CD4-positive, alpha-beta T cell treated with Interleukin-17A for 4 hours (primary cell): ENCODE measurements at regions not wholly inside any gene's neighbourhood (a gene's known extent, or its start where the extent isn't known, plus 50 kb on each side); places are given as distances from the start of the nearest gene placed in this dataset.
"Not testable (repeated sequence)": the region's sequence is repeated elsewhere in the genome, so short reads cannot be mapped to it uniquely, and the experiment has no call there.

ENCODE experiments used
- DNase-seq: peaks from one replicate; pipeline ENCODE4 v3.0.0-alpha.2; 2020; ENCODE audit warnings: mixed read lengths

DNA sequence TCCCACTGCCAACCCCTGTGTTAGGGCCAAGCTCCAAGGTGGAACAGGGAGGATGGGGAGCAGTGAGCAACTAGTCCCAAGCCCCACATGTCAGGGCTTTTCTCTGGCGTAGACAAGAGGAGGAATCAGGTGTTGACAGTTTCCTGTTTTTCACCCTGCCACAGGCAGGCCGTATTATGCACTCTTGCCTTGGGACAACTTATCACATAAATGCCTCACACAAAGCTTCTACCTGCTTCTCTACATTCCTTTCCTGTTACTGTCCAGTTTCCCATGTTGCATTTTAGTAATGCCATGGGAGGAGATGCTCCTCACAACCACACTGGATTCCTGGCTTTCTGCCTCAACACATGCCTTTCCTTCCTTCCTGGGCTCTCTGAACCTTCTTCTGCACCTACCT lies 381.2 kb upstream of the ATP11B start:
- DNase-seq: no peak

DNA sequence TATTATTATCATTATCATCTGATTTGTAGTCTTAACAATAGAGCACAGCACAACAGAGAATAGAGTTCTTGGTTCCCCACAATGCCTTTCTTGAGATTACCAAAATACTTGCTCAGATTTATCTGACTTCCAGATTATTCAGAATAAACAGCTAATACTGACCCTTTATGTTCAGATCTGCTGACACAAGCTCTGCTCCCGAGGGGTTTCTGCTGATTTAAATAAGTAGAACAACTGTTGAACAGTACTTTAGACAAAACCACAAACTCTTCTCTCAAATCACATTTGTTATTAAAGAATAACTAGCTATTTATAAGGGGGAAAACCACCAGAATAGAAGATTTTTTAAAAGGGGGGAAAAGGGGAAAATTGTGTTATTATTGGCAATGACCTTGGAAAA lies 380.2 kb upstream of the ATP11B start:
- no peak for DNase-seq

DNA sequence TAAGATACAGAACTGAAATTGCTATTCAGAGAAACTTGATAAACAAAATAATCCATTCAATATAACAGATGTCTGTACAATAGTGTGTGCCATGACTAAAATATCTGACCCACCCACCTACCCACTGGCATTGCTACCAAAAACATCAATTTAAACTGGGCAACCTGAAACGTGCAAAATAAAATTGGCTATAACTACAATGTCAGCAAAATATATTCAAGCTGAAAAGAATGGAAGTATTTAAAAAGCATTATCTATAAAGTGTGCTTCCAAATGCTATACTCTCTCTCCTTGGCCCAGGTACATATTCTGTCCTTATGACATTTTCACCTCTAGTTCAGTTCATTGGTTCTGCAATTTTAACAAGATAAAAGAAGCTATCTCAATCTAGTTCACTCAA lies 379.6 kb upstream of the ATP11B start:
- no peak for DNase-seq

DNA sequence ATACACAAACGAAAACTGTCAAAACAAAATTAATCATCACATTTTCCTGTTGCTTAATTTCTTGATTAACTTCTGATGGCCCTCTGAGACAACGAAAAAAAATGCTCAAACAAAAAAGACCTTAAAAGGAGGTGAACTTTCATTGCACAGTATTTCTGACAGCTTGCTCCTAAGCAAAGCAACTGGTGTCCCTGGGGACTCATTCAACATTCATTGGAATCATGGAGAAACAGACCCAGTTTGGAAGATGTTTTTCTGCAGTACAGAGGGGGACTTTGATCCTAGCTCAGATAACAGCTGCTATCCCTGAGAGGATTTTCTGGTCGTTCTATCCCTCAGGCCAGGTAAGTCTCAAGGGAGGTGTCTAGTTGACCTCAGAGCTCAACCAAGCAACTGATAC lies 378.7 kb upstream of the ATP11B start:
- no peak for DNase-seq

- DNase-seq: no peak
Measured at GRCh38 chr3:182420741-182421140, 372.6 kb upstream of the ATP11B start.

- no peak for DNase-seq
Measured at GRCh38 chr3:182424006-182424405, 369.3 kb upstream of the ATP11B start.

GRCh38 chr3:182425926-182426718 lies 367.2 kb upstream of the ATP11B start:
- not testable (repeated sequence) for DNase-seq

GRCh38 chr3:182431972-182432371 lies 361.3 kb upstream of the ATP11B start:
- not testable (repeated sequence) for DNase-seq

- no peak for DNase-seq
Measured at GRCh38 chr3:182435860-182436259, 357.4 kb upstream of the ATP11B start.

GRCh38 chr3:182436547-182436946 lies 356.8 kb upstream of the ATP11B start:
- no peak for DNase-seq

GRCh38 chr3:182438398-182438797 lies 354.9 kb upstream of the ATP11B start:
- DNase-seq: no peak

DNA sequence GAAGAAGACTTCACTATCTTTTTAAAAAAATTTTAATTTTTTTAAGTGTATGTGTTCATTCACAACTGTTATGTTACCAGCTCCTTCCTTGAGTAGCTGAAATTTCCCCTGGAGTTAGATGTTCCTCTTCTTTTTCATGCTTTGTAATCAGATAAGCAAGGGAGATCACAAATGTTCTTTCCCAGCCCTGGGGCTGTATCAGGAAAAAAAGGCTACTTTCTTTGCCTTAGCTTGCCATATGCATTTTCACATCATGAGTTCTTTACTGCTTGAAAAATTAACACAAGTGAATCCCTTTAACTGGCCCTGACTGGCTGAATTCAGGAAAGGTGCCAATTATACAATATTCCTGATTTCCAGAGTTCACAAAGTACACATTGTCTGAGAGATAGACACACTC lies 353.2 kb upstream of the ATP11B start:
- DNase-seq: no peak

DNA sequence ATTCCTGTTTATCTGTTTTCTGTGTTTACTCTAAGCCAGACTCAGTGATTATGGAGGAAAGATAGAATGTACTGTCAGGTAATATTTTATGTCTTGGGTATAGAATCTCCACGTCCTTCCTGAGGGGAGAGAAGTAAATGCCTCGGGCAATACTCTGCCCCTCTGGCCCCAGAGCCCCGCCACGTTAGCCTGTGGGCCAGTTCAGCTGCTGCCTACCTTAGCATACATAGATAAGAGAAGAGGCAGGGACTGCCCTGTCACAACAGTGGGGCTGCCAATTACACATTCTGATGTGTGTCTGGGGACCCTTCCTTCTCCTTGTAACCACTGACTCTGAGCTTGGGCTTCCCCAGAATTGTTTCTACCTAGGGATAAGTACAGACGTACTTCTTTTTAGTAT lies 347.7 kb upstream of the ATP11B start:
- no peak for DNase-seq

GRCh38 chr3:182450942-182451787 lies 342.1 kb upstream of the ATP11B start:
- DNase-seq: no peak

GRCh38 chr3:182451871-182452270 lies 341.4 kb upstream of the ATP11B start:
- no peak for DNase-seq

- no peak for DNase-seq
Measured at GRCh38 chr3:182455011-182455410, 338.3 kb upstream of the ATP11B start.

GRCh38 chr3:182460303-182460702 lies 333.0 kb upstream of the ATP11B start:
- no peak for DNase-seq

DNA sequence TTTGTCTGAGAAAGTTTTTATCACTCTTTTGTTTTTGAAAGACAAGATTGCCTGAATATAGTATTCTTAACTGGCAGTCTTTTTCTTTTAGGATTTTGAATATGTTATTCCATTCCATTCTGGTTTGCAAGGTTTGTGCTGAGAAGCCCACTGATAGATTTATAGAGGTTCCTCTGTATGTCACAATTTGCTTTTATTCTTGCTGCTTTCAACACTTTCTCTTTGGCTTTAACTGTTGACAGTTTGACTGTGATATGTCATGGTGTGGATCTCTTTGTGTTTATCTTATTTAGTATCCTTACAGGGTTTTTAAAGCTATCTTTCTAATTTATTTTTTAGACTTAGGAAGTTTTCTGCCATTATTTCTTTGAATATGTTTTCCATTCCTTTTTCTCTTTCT lies 331.2 kb upstream of the ATP11B start:
- no peak for DNase-seq

- DNase-seq: no peak
Measured at GRCh38 chr3:182464513-182465145, 328.7 kb upstream of the ATP11B start.

- no peak for DNase-seq
Measured at GRCh38 chr3:182465301-182466185, 327.8 kb upstream of the ATP11B start.

GRCh38 chr3:182469086-182469485 lies 324.2 kb upstream of the ATP11B start:
- DNase-seq: no peak

GRCh38 chr3:182470187-182470586 lies 323.1 kb upstream of the ATP11B start:
- DNase-seq: no peak
